ENCODE measurements at regions not wholly inside any gene's neighbourhood (a gene's known extent, or its start where the extent isn't known, plus 50 kb on each side); places are given as distances from the start of the nearest gene placed in this dataset.

DNA sequence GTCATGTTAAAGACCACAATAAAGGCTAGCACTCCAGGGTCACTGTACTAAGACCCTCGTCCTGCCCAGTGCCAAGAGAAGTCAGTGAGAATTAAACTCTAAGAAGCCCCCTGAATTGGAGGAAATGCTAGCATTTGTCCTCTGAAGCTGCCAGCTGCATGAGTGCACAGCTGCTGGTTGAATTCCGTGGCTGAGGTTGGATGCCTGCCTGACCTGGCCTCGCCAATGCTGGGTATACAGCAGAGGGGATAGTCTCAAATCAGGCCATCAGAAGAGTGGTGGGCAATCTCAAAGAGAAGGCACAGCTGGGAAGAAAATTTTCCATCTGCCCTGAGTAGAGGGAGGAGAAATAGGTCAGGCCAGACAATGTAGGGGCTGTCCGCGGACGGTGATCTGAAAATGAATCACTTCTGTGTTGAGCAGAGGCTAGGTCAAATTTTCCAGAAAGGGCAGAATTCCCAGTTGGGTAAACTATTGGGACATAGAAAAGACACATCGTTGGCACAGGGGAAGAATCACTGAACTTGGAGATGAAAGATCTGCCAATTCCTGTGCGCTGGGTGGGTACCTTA lies 110.5 kb upstream of the AGAP1 start:
- Histone ChIP-seq H3K9me3 (no peaks in the 10 kb centered on the region), H3K27ac (no peak overlapping the region), H3K4me3 (no peak overlapping the region), H3K27me3 (no peaks in the 10 kb centered on the region), H3K36me3 (no peaks in the 10 kb centered on the region), H3K4me1 (no peaks in the 10 kb centered on the region)
- intact Hi-C loops (cut with DNase I), result no loop called here
- DNase-seq (ENCODE audit: low spot score in 2 of 2), result peak in 1 of 2 donors; percentile 15
- TF ChIP-seq CTCF (IDR thresholded peaks at IDR 0.05), result no peak

- DNase-seq (ENCODE audit: low spot score in 2 of 2), result no peak
- intact Hi-C loops (cut with DNase I), result no loop called here
- Histone ChIP-seq H3K36me3 (no peaks in the 10 kb centered on the region), H3K4me3 (no peak overlapping the region), H3K27me3 (no peaks in the 10 kb centered on the region), H3K27ac (no peak overlapping the region), H3K4me1 (no peaks in the 10 kb centered on the region), H3K9me3 (no peaks in the 10 kb centered on the region)
- TF ChIP-seq CTCF (IDR thresholded peaks at IDR 0.05), result no peak
These were observed 109.2 kb upstream of the AGAP1 start for GRCh38 chr2:235384624-235385023.

DNA sequence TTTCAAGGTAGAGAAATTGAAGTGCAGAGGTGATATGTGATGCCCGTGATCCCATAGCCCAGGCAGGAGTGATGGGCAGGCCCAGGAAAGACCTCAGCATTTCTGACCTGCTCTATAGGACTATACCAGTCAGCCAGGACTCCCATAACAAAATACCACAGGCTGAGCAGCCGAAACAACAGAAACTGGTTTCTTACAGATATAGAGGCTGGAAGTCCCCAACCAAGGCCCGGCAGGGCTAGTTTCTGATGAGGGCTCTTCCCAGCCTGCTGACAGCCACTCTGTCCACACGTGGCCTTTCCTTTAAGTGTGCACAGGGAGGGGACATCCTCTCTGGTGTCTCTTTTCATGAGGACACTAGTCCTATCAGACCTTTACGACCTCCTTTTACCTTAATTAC lies 104.2 kb upstream of the AGAP1 start:
- no peaks in the 10 kb centered on the region for H3K9me3 ChIP-seq
- H3K27ac ChIP-seq, result no peak overlapping the region
- intact Hi-C loops (cut with DNase I), result no loop called here
- H3K4me1 ChIP-seq, result no peaks in the 10 kb centered on the region
- H3K4me3 ChIP-seq, result no peak overlapping the region
- TF ChIP-seq CTCF (IDR thresholded peaks at IDR 0.05), result no peak
- H3K27me3 ChIP-seq, result no peaks in the 10 kb centered on the region
- no peaks in the 10 kb centered on the region for H3K36me3 ChIP-seq
- DNase-seq (ENCODE audit: low spot score in 2 of 2), result peak in 1 of 2 donors; percentile 4

GRCh38 chr2:235390108-235390815 lies 103.6 kb upstream of the AGAP1 start:
- Histone ChIP-seq H3K36me3 (no peaks in the 10 kb centered on the region), H3K27me3 (no peaks in the 10 kb centered on the region), H3K27ac (no peak overlapping the region), H3K4me1 (no peaks in the 10 kb centered on the region), H3K4me3 (no peak overlapping the region), H3K9me3 (no peaks in the 10 kb centered on the region)
- intact Hi-C loops (cut with DNase I), result no loop called here
- DNase-seq (ENCODE audit: low spot score in 2 of 2), result peak in 1 of 2 donors; percentile 62
- no peak for TF ChIP-seq CTCF (IDR thresholded peaks at IDR 0.05)

GRCh38 chr2:235390816-235391194 lies 103.0 kb upstream of the AGAP1 start:
- Histone ChIP-seq H3K9me3 (no peaks in the 10 kb centered on the region), H3K36me3 (no peaks in the 10 kb centered on the region), H3K27ac (no peak overlapping the region), H3K4me3 (no peak overlapping the region), H3K27me3 (no peaks in the 10 kb centered on the region), H3K4me1 (no peaks in the 10 kb centered on the region)
- intact Hi-C loops (cut with DNase I), result no loop called here
- DNase-seq (ENCODE audit: low spot score in 2 of 2), result peak in 1 of 2 donors; percentile 11
- no peak for TF ChIP-seq CTCF (IDR thresholded peaks at IDR 0.05)
